HUES48 (cell line): ENCODE measurements at regions not wholly inside any gene's neighbourhood (a gene's known extent, or its start where the extent isn't known, plus 50 kb on each side); places are given as distances from the start of the nearest gene placed in this dataset.

Source experiments
- H3K27ac ChIP-seq: one replicate; pipeline ENCODE4 v1.7.0; 2013; ENCODE audit warnings: low read depth, low read length, inconsistent platforms
- H3K27me3 ChIP-seq: 2 replicates; pipeline ENCODE4 v1.6.1; 2013; ENCODE audit warnings: mild to moderate bottlenecking, low read length; ENCODE audit not compliant: control insufficient read depth, insufficient read depth
- H3K36me3 ChIP-seq: 2 replicates; pipeline ENCODE4 v1.6.1; 2013; ENCODE audit warnings: low read length; ENCODE audit not compliant: control insufficient read depth, insufficient read depth
- H3K4me1 ChIP-seq: 2 replicates; pipeline ENCODE4 v1.6.1; 2013; ENCODE audit warnings: mild to moderate bottlenecking, low read length; ENCODE audit not compliant: control insufficient read depth, insufficient read depth
- H3K4me3 ChIP-seq: 2 replicates; pipeline ENCODE4 v1.5.1; 2013; ENCODE audit warnings: mild to moderate bottlenecking, low read depth, low read length
- H3K9ac ChIP-seq: 2 replicates; pipeline ENCODE4 v1.6.1; 2013; ENCODE audit warnings: mild to moderate bottlenecking, low read depth, low read length, moderate library complexity
- H3K9me3 ChIP-seq: 2 replicates; pipeline ENCODE4 v1.6.1; 2013; ENCODE audit warnings: low read length; ENCODE audit not compliant: control insufficient read depth, insufficient read depth

DNA sequence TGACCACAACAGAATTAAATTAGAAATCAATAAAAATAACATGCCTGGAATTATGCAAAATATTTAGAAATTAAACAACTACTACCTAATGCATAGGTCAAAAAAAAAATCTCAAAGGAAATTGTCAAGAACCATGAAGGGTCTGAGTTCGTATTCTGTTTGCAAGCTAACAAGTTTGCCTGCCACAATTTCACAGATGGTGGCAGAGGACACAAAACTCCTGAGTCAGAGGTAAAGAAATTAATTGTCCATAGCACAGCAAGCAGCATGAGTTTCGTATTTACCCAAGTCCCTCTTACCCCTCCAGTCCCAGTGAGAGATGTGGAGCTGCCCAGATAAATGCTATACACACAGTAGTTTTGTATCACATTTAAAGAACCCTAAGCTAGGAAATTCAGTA, 675.9 kb downstream of the UQCRFS1 start:
- no peak overlapping the region for H3K9ac ChIP-seq
- no peak overlapping the region for H3K4me3 ChIP-seq
- H3K4me1 ChIP-seq: no peaks in the 10 kb centered on the region
- H3K27me3 ChIP-seq: no peaks in the 10 kb centered on the region
- no peaks in the 10 kb centered on the region for H3K36me3 ChIP-seq
- H3K27ac ChIP-seq: no peak overlapping the region
- 0 out of 2 replicates have a peak, but pooled peaks cover 8% of the 10 kb centered on the region for H3K9me3 ChIP-seq

DNA sequence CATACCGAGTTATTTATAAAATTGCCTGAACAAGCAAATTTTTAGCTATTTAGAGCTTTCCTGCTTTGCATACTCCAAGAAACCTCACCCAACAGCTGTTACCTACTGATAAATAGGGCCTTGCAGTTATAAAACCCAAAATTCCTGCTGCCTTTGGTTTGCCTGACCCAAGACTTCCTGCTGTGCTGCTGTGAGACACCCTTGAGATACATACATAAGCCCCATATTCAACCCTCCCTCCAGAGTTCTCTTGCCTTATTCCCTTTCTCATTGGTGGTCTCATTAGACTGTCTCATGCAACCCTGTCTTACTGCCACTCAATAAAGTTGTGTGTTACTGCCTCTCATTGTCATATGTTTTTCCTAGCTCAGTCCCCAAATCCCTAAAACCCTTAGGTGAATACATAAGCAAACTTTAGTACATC, 677.6 kb downstream of the UQCRFS1 start:
- Histone ChIP-seq H3K4me3 (no peak overlapping the region), H3K9me3 (0 out of 2 replicates have a peak, but pooled peaks cover 8% of the 10 kb centered on the region), H3K4me1 (no peaks in the 10 kb centered on the region), H3K36me3 (no peaks in the 10 kb centered on the region), H3K27me3 (no peaks in the 10 kb centered on the region), H3K9ac (no peak overlapping the region), H3K27ac (no peak overlapping the region)

DNA sequence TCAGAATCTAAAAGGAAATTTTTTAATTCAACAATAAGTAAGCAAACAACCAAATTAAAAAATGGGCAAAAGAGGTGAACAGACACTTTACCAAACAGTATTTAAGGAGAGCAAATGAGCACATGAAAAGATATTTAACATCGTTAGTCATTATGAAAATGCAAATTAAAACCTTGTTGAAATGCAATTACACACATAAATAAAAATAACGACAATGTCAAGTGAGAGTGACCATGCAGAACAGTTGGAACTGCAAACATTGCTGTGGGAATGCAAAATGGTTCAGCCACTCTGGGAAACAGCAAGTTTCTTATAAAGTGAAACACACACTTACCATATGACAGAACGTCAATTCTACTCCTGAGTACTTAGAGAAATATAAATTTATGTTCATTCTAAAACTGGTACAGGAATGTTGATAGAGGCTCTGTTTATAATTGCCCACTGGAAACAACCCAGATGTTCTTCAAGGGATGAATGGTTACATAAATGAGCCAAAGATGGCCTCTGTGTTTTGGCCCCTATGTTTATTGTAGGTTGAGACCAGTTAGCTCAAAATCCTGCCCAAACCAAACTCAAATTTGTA, 678.1 kb downstream of the UQCRFS1 start:
- Histone ChIP-seq H3K36me3 (no peaks in the 10 kb centered on the region), H3K27me3 (no peaks in the 10 kb centered on the region), H3K4me3 (no peak overlapping the region), H3K9ac (no peak overlapping the region), H3K27ac (no peak overlapping the region), H3K9me3 (0 out of 2 replicates have a peak, but pooled peaks cover 8% of the 10 kb centered on the region), H3K4me1 (no peaks in the 10 kb centered on the region)

DNA sequence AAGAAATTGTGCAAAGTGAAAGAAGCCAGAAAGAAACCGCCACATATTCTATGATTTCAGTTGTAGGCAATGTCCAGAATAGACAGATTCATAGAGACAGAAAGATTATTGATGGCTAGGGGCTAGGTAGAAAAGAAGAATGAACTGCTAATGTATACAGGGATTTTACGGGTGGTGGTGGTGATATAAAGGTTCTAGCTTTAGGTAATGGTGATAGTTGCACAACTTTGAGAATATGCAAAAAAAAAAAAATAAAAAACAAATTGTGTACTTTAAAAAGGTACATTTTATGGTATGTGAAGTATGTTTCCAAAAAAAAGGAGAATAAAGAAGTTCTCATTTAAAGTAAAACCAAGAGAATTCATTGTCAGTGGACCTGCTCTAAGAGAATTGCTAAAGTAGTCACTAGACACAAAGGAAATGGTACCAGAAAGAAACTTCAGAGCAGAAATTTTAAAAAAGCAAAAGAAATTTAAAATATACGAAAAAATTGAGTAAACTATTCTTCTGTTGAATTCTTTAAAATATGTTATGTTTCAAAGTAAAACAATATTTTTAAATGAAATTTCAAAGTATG, 680.1 kb downstream of the UQCRFS1 start:
- no peaks in the 10 kb centered on the region for H3K4me1 ChIP-seq
- no peak overlapping the region for H3K27ac ChIP-seq
- no peak overlapping the region for H3K4me3 ChIP-seq
- 0 out of 2 replicates have a peak, but pooled peaks cover 5% of the 10 kb centered on the region for H3K9me3 ChIP-seq
- no peaks in the 10 kb centered on the region for H3K36me3 ChIP-seq
- H3K9ac ChIP-seq: no peak overlapping the region
- H3K27me3 ChIP-seq: no peaks in the 10 kb centered on the region

DNA sequence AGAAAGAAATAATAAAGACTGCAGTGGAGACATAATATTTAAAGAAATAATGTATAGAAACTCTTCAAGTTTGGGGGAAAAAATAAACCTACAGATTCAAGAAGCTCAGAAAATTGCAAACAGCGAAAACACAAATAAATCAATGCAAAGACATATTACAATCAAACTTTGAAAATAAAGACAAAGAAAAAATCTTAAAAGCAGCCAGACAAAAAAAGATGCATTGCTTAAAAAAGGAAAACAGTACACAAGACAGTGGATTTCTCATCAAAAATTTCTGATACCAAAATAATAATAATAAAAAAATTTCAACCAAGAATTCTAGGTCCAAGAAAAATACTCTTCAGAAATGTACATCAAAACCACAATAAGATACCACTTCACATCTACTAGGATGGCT, 681.0 kb downstream of the UQCRFS1 start:
- H3K36me3 ChIP-seq: no peaks in the 10 kb centered on the region
- H3K9ac ChIP-seq: no peak overlapping the region
- no peak overlapping the region for H3K4me3 ChIP-seq
- H3K9me3 ChIP-seq: peaks cover 1% of the 10 kb centered on the region; the same call in 1 of the 2 replicates
- H3K27ac ChIP-seq: no peak overlapping the region
- no peaks in the 10 kb centered on the region for H3K27me3 ChIP-seq
- H3K4me1 ChIP-seq: no peaks in the 10 kb centered on the region

DNA sequence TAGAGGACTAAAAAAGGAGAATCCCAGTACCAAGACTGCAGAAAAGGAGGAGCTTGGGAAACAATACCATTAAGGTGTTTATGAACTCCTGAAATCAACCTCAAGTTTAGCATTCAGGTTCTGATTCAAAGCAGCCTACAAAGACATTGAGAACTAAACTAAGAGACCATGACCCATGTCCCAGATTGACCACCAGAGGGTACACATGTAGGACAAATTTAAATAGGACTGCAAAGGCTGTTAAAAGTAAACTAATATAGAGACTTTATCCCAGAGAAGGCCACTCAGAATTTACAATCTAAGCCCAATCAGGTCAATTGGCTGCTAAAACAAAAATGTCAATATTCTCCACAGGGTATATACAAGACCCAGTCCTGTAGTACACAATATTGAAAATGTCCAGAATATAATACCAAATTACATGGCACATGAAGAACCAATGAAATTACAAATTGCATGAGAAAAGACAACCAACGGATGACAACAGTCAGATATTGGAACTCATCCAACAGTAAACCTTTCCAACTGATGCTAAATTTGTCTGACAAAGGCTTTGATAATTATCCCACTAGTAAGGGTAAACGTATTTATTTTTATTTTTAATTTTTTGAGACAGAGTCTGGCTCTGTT, 682.4 kb downstream of the UQCRFS1 start:
- Histone ChIP-seq H3K4me3 (no peak overlapping the region), H3K9me3 (peaks cover 12% of the 10 kb centered on the region; the same call in 1 of the 2 replicates), H3K4me1 (no peaks in the 10 kb centered on the region), H3K27ac (no peak overlapping the region), H3K27me3 (no peaks in the 10 kb centered on the region), H3K9ac (no peak overlapping the region), H3K36me3 (no peaks in the 10 kb centered on the region)

DNA sequence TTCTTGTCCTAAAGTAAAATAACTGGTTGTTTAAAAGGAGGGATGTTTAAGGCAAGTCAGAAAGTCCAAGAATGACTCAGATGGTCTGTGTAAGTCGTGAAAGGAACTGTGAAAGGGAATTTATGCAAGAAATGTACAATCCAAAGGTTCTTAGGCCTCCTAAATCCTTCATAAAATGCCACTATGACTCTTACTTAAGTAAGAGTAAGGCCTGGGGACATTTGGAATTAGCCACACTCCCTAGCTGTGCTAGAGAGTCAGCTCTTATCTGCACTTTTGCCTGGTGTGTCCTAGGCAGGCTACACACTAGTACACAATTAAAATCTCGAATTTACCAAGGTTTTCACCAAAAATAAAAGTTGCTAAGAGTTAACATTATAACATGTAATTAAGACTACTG, 686.9 kb downstream of the UQCRFS1 start:
- H3K4me1 ChIP-seq: peaks cover 9% of the 10 kb centered on the region
- H3K9me3 ChIP-seq: peaks cover 12% of the 10 kb centered on the region; the same call in 1 of the 2 replicates
- no peak overlapping the region for H3K4me3 ChIP-seq
- no peaks in the 10 kb centered on the region for H3K36me3 ChIP-seq
- no peaks in the 10 kb centered on the region for H3K27me3 ChIP-seq
- no peak overlapping the region for H3K27ac ChIP-seq
- H3K9ac ChIP-seq: no peak overlapping the region

DNA sequence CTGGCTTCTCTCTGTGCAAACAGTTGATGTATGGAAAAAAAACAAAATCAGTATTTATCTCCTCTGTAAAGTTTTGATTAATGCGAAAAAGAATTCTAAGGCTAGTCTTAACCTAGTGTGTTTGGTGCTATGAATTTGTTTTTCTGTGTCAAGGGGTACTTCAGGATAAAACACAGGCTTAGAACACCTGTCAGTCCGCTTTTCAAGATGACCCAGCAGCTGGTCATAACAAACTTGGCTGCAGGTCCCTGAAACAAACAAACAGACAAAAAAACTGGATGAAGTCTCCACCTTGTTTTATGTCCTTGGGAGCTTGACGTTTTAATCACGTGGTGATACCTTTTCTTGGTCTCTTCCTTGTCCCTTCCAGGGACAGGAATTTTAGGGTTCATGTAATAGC, 689.3 kb downstream of the UQCRFS1 start:
- Histone ChIP-seq H3K9ac (no peak overlapping the region), H3K4me3 (no peak overlapping the region), H3K27ac (no peak overlapping the region), H3K27me3 (no peaks in the 10 kb centered on the region), H3K4me1 (peaks cover 26% of the 10 kb centered on the region), H3K9me3 (peaks cover 12% of the 10 kb centered on the region; the same call in 1 of the 2 replicates), H3K36me3 (no peaks in the 10 kb centered on the region)

DNA sequence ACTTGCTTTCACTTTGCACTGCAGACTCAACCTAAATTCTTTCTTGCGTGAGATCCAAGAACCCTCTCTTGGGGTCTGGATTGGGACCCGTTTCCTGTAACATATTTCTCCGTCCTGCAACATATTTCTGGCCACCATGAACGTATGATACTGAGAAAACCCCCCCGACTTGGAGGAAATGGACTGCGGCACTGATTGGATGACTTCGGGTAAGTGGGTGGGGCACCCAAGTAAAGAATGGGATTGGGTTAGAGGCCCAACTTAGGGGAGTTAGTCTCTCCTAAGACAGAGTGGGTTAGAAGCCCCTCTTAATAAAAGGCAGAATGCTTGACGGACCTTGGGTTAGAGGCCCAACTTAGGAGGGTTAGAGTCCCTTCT, 690.4 kb downstream of the UQCRFS1 start:
- Histone ChIP-seq H3K9me3 (peaks cover 12% of the 10 kb centered on the region; the same call in 1 of the 2 replicates), H3K27ac (no peak overlapping the region), H3K4me3 (no peak overlapping the region), H3K9ac (no peak overlapping the region), H3K27me3 (no peaks in the 10 kb centered on the region), H3K4me1 (peaks cover 26% of the 10 kb centered on the region), H3K36me3 (no peaks in the 10 kb centered on the region)

DNA sequence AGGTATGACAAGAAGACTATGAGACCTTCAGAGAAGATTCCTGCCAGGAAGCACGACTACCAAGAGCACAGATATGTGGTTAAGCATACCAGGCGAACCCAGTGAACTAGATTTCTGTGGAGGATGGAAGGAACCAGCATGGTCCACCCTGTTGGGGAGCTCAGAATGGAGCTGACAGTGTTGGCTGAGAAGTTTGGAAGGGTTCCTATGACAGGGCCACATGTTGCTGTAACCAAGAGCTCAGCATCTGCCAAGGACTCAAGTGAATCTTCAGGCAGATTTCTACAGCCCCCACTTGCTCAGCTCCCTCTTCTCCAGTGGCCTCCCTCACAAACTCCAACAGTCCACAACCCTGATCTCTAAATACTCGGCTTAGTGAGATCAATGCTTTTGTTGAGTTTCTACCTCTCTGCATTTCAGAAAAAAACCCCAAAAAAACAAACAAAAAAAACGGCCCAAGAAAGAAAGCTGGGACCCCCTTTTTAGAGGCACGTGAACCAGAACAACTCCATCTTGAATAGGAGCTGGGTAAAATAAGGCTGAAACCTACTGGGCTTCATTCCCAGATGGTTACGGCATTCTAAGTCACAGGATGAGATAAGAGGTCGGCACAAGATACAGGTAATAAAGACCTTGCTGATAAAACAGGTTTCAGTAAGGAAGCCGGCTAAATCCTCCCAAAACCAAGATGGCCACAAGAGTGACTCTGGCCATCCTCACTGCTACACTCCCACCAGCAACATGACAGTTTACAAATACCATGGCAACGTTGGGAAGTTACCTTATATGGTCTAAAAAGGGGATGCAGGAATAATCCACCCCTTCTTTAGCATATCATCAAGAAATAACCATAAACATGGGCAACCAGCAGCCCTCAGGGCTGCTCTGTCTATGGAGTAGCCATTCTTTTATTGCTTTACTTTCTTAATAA, 691.1 kb downstream of the UQCRFS1 start:
- no peak overlapping the region for H3K9ac ChIP-seq
- H3K9me3 ChIP-seq: peaks cover 11% of the 10 kb centered on the region; the same call in 1 of the 2 replicates
- no peak overlapping the region for H3K27ac ChIP-seq
- H3K36me3 ChIP-seq: no peaks in the 10 kb centered on the region
- no peaks in the 10 kb centered on the region for H3K27me3 ChIP-seq
- peaks cover 26% of the 10 kb centered on the region for H3K4me1 ChIP-seq
- H3K4me3 ChIP-seq: no peak overlapping the region
